OCI-LY7 (cell line): ENCODE measurements at regions not wholly inside any gene's neighbourhood (a gene's known extent, or its start where the extent isn't known, plus 50 kb on each side); places are given as distances from the start of the nearest gene placed in this dataset.

Experiments used
- CTCF ChIP-seq: fragments of 200-600 bp; sonication (generic); conservative IDR thresholded peaks from 2 replicates; pipeline ENCODE4 v1.5.1; 2014; ENCODE audit warnings: mild to moderate bottlenecking, antibody characterized with exemption, low read length, moderate library complexity, mixed read lengths
- EZH2phosphoT487 ChIP-seq: fragments of 200-600 bp; sonication (generic); IDR thresholded peaks from 2 replicates; pipeline ENCODE4 v1.6.1; 2018; ENCODE audit warnings: low read depth, borderline replicate concordance, mild to moderate bottlenecking, mixed run types, antibody characterized with exemption, low read length, moderate library complexity, mixed read lengths

- TF ChIP-seq CTCF (no peak), EZH2phosphoT487 (no peak)
Observed at GRCh38 chr11:112459001-112459400, 198.3 kb upstream of the PLET1 start.
